ENCODE measurements at regions not wholly inside any gene's neighbourhood (a gene's known extent, or its start where the extent isn't known, plus 50 kb on each side); places are given as distances from the start of the nearest gene placed in this dataset.

GRCh38 chr12:125424909-125425308 is 359.7 kb downstream of the AACS start:
- no peak for DNase-seq (ENCODE audit: low read depth, low spot score)

- DNase-seq (ENCODE audit: low read depth, low spot score) = no peak
Observed at GRCh38 chr12:125431516-125431915, 366.3 kb downstream of the AACS start.

GRCh38 chr12:125434131-125434530 is 368.9 kb downstream of the AACS start:
- DNase-seq (ENCODE audit: low read depth, low spot score) = no peak

GRCh38 chr12:125434936-125435443 is 369.8 kb downstream of the AACS start:
- DNase-seq (ENCODE audit: low read depth, low spot score) = no peak

GRCh38 chr12:125435871-125436270 is 370.6 kb downstream of the AACS start:
- DNase-seq (ENCODE audit: low read depth, low spot score) = no peak

- DNase-seq (ENCODE audit: low read depth, low spot score) = no peak
Observed at GRCh38 chr12:125436686-125437085, 371.5 kb downstream of the AACS start.

GRCh38 chr12:125440399-125440798 is 375.2 kb downstream of the AACS start:
- DNase-seq (ENCODE audit: low read depth, low spot score) = no peak

- DNase-seq (ENCODE audit: low read depth, low spot score) = no peak
Observed at GRCh38 chr12:125443341-125443740, 378.1 kb downstream of the AACS start.

- DNase-seq (ENCODE audit: low read depth, low spot score) = no peak
Observed at GRCh38 chr12:125451408-125451807, 386.2 kb downstream of the AACS start.

GRCh38 chr12:125453751-125454150 is 388.5 kb downstream of the AACS start:
- no peak for DNase-seq (ENCODE audit: low read depth, low spot score)

- no peak for DNase-seq (ENCODE audit: low read depth, low spot score)
Observed at GRCh38 chr12:125454291-125454690, 389.1 kb downstream of the AACS start.

GRCh38 chr12:125454786-125455480 is 389.7 kb downstream of the AACS start:
- no peak for DNase-seq (ENCODE audit: low read depth, low spot score)

GRCh38 chr12:125455556-125455955 is 390.3 kb downstream of the AACS start:
- DNase-seq (ENCODE audit: low read depth, low spot score) = no peak

- DNase-seq (ENCODE audit: low read depth, low spot score) = no peak
Observed at GRCh38 chr12:125458552-125459268, 393.5 kb downstream of the AACS start.

GRCh38 chr12:125461831-125462230 is 396.6 kb downstream of the AACS start:
- no peak for DNase-seq (ENCODE audit: low read depth, low spot score)

- no peak for DNase-seq (ENCODE audit: low read depth, low spot score)
Observed at GRCh38 chr12:125463386-125463785, 398.2 kb downstream of the AACS start.

GRCh38 chr12:125467363-125467762 is 402.1 kb downstream of the AACS start:
- peak; percentile 41 for DNase-seq (ENCODE audit: low read depth, low spot score)

GRCh38 chr12:125469683-125470082 is 404.4 kb downstream of the AACS start:
- no peak for DNase-seq (ENCODE audit: low read depth, low spot score)

- DNase-seq (ENCODE audit: low read depth, low spot score) = peak; percentile 45
Observed at GRCh38 chr12:125470838-125471783, 405.9 kb downstream of the AACS start.

GRCh38 chr12:125473501-125473900 is 408.3 kb downstream of the AACS start:
- no peak for DNase-seq (ENCODE audit: low read depth, low spot score)

- peak; percentile 20 for DNase-seq (ENCODE audit: low read depth, low spot score)
Observed at GRCh38 chr12:125487336-125487735, 422.1 kb downstream of the AACS start.

GRCh38 chr12:125491553-125491952 is 426.3 kb downstream of the AACS start:
- DNase-seq (ENCODE audit: low read depth, low spot score) = no peak
